ENCODE measurements at regions not wholly inside any gene's neighbourhood (a gene's known extent, or its start where the extent isn't known, plus 50 kb on each side); places are given as distances from the start of the nearest gene placed in this dataset.
A peak's percentile ranks its signal among the peaks of the same experiment; 100 is the strongest.

DNA sequence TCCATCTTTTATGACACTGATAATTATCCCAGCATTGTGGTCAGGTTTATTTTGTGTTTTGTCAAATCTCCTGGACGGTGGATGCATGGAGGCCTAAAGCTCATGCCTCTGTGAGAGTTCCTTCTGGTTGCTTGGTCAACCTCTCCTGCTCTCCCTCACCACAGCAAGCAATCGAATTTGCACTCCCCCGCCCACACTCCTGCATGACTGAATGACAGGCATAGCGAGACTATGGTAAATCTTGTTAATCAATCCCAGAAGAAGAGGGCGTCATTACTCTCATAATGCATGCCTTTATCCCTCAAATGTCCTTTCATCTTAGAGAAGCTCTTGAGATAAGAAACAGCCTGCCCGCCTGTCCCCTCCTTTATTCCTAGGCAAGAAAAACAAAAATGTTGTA is 1215.0 kb upstream of the CDH9 start:
- DNase-seq (ENCODE audit: low spot score) (no peak), ATAC-seq (ENCODE audit: low read depth) (no peak)
- Histone ChIP-seq H3K4me3 (ENCODE audit: severe bottlenecking) (no peak overlapping the region), H3K4me1 (ENCODE audit: insufficient read depth, poor library complexity, severe bottlenecking) (no peaks in the 10 kb centered on the region), H3K27me3 (ENCODE audit: insufficient read depth, poor library complexity, severe bottlenecking) (no peaks in the 10 kb centered on the region), H3K27ac (ENCODE audit: poor library complexity, severe bottlenecking) (no peak overlapping the region), H3K36me3 (ENCODE audit: low read depth) (no peaks in the 10 kb centered on the region), H3K9me3 (ENCODE audit: severe bottlenecking) (no peaks in the 10 kb centered on the region)
- TF ChIP-seq, protein P1, sequence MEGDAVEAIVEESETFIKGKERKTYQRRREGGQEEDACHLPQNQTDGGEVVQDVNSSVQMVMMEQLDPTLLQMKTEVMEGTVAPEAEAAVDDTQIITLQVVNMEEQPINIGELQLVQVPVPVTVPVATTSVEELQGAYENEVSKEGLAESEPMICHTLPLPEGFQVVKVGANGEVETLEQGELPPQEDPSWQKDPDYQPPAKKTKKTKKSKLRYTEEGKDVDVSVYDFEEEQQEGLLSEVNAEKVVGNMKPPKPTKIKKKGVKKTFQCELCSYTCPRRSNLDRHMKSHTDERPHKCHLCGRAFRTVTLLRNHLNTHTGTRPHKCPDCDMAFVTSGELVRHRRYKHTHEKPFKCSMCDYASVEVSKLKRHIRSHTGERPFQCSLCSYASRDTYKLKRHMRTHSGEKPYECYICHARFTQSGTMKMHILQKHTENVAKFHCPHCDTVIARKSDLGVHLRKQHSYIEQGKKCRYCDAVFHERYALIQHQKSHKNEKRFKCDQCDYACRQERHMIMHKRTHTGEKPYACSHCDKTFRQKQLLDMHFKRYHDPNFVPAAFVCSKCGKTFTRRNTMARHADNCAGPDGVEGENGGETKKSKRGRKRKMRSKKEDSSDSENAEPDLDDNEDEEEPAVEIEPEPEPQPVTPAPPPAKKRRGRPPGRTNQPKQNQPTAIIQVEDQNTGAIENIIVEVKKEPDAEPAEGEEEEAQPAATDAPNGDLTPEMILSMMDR (IDR thresholded peaks at IDR 0.05; ENCODE audit: poor library complexity, severe bottlenecking) = no peak

DNA sequence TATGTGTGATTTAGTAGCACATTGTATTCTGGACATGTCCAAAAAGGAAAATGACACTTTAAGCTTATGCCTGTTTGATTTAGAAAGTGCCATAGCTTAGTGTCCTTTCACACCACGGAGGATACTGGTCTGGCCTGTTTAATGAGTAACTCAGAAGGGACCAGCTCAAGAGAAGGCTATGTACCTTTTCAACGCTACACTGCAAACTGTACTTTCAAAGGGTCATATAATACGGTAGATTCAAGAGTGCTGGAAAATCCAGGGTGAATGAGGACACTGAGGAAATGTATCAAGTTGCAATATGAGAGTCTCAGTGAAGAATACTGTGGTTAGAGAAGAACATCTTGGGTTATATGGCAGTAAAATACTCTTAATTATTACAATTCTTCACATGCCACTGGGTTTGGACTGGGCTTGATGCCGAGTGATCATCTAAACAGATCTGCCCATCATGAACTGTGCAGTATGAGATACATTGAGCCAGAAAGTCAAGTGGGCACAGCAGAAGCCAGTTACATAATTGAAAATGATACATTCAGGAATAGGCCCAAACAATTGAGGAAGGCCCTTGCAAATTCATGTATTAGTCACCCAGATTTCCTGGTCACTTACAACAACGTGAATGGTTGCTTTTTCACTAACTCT is 1211.5 kb upstream of the CDH9 start:
- TF ChIP-seq, protein P1 (IDR thresholded peaks at IDR 0.05; ENCODE audit: poor library complexity, severe bottlenecking) = no peak
- DNase-seq (ENCODE audit: low spot score) (no peak), ATAC-seq (ENCODE audit: low read depth) (no peak)
- Histone ChIP-seq H3K27ac (ENCODE audit: poor library complexity, severe bottlenecking) (no peak overlapping the region), H3K27me3 (ENCODE audit: insufficient read depth, poor library complexity, severe bottlenecking) (no peaks in the 10 kb centered on the region), H3K4me3 (ENCODE audit: severe bottlenecking) (no peak overlapping the region), H3K9me3 (ENCODE audit: severe bottlenecking) (no peaks in the 10 kb centered on the region), H3K36me3 (ENCODE audit: low read depth) (no peaks in the 10 kb centered on the region), H3K4me1 (ENCODE audit: insufficient read depth, poor library complexity, severe bottlenecking) (no peaks in the 10 kb centered on the region)

DNA sequence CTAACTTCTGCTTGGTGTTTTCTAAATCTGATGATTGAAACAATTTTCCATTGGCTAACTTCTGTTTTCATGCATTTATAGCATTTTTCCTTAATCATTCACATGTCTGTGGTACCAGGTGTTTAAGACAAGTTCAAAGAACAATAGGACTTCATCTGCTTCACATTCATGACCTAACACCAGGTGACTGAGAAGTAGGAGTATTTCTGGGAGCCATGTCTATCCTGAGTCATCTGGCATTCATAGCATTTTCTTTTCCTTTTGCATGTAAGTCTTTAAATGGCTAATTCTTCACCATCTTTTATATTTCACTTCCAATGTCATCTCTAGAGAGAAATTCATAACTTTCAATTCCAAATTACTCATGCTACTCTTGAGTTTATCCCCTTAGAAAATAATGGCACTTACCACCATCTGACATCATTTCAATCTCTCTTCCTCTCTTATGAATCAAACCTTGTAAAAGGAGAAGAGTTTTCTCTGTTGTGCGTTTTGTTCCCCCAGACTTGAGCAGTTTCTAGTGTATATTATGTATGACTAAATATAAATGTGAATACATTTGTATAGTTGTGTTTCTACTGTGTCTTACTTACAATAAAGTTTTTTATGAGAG is 1196.1 kb upstream of the CDH9 start:
- Histone ChIP-seq H3K27ac (ENCODE audit: poor library complexity, severe bottlenecking) (no peak overlapping the region), H3K4me3 (ENCODE audit: severe bottlenecking) (no peak overlapping the region), H3K36me3 (ENCODE audit: low read depth) (no peaks in the 10 kb centered on the region), H3K4me1 (ENCODE audit: insufficient read depth, poor library complexity, severe bottlenecking) (no peaks in the 10 kb centered on the region), H3K27me3 (ENCODE audit: insufficient read depth, poor library complexity, severe bottlenecking) (no peaks in the 10 kb centered on the region), H3K9me3 (ENCODE audit: severe bottlenecking) (no peaks in the 10 kb centered on the region)
- TF ChIP-seq, protein P1 (IDR thresholded peaks at IDR 0.05; ENCODE audit: poor library complexity, severe bottlenecking) = no peak
- ATAC-seq (ENCODE audit: low read depth) (peak; percentile 44; the same call in 1 of the 3 replicates), DNase-seq (ENCODE audit: low spot score) (no peak)

DNA sequence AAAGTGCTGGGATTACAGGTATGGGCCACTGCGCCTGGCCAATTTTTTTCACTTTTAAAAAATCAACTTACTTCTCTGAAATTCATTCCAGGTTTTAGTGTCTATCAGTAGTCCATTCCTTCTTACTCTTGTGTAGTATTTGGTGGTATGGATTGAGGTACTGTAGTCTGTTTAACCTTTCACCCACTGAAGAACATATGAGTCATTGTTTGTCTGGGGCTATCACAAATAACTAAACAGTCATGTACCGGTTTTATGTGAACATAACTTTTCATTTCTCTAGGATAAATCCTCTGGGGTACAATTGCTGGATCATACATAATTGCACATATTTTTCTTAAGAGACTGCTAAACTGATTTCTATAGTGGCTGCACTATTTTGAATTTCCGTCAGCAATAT is 1188.0 kb upstream of the CDH9 start:
- no peak for DNase-seq (ENCODE audit: low spot score)
- TF ChIP-seq, protein P1 (IDR thresholded peaks at IDR 0.05; ENCODE audit: poor library complexity, severe bottlenecking) = no peak

DNA sequence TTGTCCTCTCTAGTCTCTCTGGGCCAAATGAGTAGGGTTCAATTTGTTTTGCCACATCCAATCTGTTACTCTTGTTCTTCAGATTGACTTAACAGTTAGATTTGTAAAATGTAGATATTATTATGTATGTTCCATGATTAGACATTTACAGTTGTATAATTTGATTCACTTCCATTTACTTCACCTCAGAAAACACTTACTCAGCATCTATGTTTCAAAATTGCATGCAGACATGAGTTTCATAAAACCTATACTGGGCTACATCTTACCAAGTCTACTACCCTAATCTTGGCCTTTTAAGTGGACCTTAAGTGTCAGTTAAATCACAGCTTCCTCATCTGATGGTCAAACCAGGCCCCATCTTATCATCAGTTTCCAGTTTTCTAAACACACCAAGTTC is 1181.2 kb upstream of the CDH9 start:
- no peak for DNase-seq (ENCODE audit: low spot score)
- H3K27ac ChIP-seq (ENCODE audit: poor library complexity, severe bottlenecking) = no peak overlapping the region
- peaks cover 3% of the 10 kb centered on the region for H3K9me3 ChIP-seq (ENCODE audit: severe bottlenecking)
- H3K36me3 ChIP-seq (ENCODE audit: low read depth) = no peaks in the 10 kb centered on the region
- TF ChIP-seq, protein P1 (IDR thresholded peaks at IDR 0.05; ENCODE audit: poor library complexity, severe bottlenecking) = no peak
- no peaks in the 10 kb centered on the region for H3K27me3 ChIP-seq (ENCODE audit: insufficient read depth, poor library complexity, severe bottlenecking)
- no peak overlapping the region for H3K4me3 ChIP-seq (ENCODE audit: severe bottlenecking)
- no peak for ATAC-seq (ENCODE audit: low read depth)
- no peaks in the 10 kb centered on the region for H3K4me1 ChIP-seq (ENCODE audit: insufficient read depth, poor library complexity, severe bottlenecking)

More for the DNA sequence above, 1188.0 kb upstream of the CDH9 start:
- 0 out of 3 replicates have a peak, but pooled peaks have one; percentile 33 for ATAC-seq (ENCODE audit: low read depth)
- H3K4me3 ChIP-seq (ENCODE audit: severe bottlenecking) = no peak overlapping the region
- no peaks in the 10 kb centered on the region for H3K9me3 ChIP-seq (ENCODE audit: severe bottlenecking)
- no peak overlapping the region for H3K27ac ChIP-seq (ENCODE audit: poor library complexity, severe bottlenecking)
- no peaks in the 10 kb centered on the region for H3K27me3 ChIP-seq (ENCODE audit: insufficient read depth, poor library complexity, severe bottlenecking)
- H3K36me3 ChIP-seq (ENCODE audit: low read depth) = no peaks in the 10 kb centered on the region
- peaks cover 6% of the 10 kb centered on the region for H3K4me1 ChIP-seq (ENCODE audit: insufficient read depth, poor library complexity, severe bottlenecking)
